Sigmoid colon (tissue), 6 donors: ENCODE measurements at regions not wholly inside any gene's neighbourhood (a gene's known extent, or its start where the extent isn't known, plus 50 kb on each side); places are given as distances from the start of the nearest gene placed in this dataset.

Experiments
- DNase-seq: peaks from one replicate; pipeline ENCODE4 v3.0.0-alpha.2; 2019
- H3K27ac ChIP-seq, 4 donors: fragments of 200-600 bp; sonication (generic); one replicate each; pipeline ENCODE4 v1.5.1; 2016 to 2019; ENCODE audit warnings: mild to moderate bottlenecking in 1 of 4
- H3K27me3 ChIP-seq, 3 donors: fragments of 200-600 bp; sonication (generic); one replicate each; pipeline ENCODE4 v1.5.1; 2019; ENCODE audit warnings: mild to moderate bottlenecking in 1 of 3
- H3K36me3 ChIP-seq, 4 donors: fragments of 200-600 bp; sonication (generic); one replicate each; pipeline ENCODE4 v1.5.1; 2016 to 2019
- H3K4me1 ChIP-seq, 4 donors: fragments of 200-600 bp; sonication (generic); one replicate each; pipeline ENCODE4 v1.5.1; 2017 to 2019
- H3K4me3 ChIP-seq, 4 donors: fragments of 200-600 bp; sonication (generic); one replicate each; pipeline ENCODE4 v1.5.1; 2017 to 2019; ENCODE audit warnings: mild to moderate bottlenecking in 2 of 4, moderate library complexity in 1 of 4
- H3K9me3 ChIP-seq, 4 donors: fragments of 200-600 bp in 3 of 4; sonication (generic) in 3 of 4; one replicate each; pipeline versions ENCODE4 v1.5.1 to v1.6.1; 2013 to 2019
- CTCF ChIP-seq, 4 experiments: fragments of 450-650 bp in 3 of 4; fragments of 200-600 bp in 1 of 4; IDR thresholded peaks; one replicate each; pipeline ENCODE4 v1.5.1; 2016 to 2019; ENCODE audit warnings: antibody characterized with exemption in 4 of 4, mild to moderate bottlenecking in 3 of 4, moderate library complexity in 2 of 4
- EP300 ChIP-seq, 4 donors: sonication (generic); formaldehyde crosslinking; IDR thresholded peaks; one replicate each; pipeline ENCODE4 v1.6.1; 2017; ENCODE audit warnings: antibody characterized with exemption in 4 of 4
- POLR2A ChIP-seq, 2 donors: fragments of 450-650 bp; IDR thresholded peaks; one replicate each; pipeline ENCODE4 v1.6.1; 2016; ENCODE audit warnings: antibody characterized with exemption in 2 of 2, mild to moderate bottlenecking in 2 of 2, moderate library complexity in 2 of 2
- POLR2AphosphoS5 ChIP-seq, 4 donors: sonication (generic); formaldehyde crosslinking; IDR thresholded peaks; one replicate each; pipeline ENCODE4 v1.6.1; 2017; ENCODE audit warnings: antibody characterized with exemption in 4 of 4
- WGBS, 2 donors: extraction: QIAGEN DNeasy Blood & Tissue Kit; methylation state at CpG; one replicate each; pipeline ENCODE4 v1.1.7; 2013; 5-methylcytosine and 5-hydroxymethylcytosine counted together
- intact Hi-C: fragments of 100-400 bp; cut with DNase I; formaldehyde crosslinking; loops from one replicate; pipeline ENCODE4 v1.15.1; 2023
- donor health status: healthy with polysubstance abuse.
- donor health status: healthy.

DNA sequence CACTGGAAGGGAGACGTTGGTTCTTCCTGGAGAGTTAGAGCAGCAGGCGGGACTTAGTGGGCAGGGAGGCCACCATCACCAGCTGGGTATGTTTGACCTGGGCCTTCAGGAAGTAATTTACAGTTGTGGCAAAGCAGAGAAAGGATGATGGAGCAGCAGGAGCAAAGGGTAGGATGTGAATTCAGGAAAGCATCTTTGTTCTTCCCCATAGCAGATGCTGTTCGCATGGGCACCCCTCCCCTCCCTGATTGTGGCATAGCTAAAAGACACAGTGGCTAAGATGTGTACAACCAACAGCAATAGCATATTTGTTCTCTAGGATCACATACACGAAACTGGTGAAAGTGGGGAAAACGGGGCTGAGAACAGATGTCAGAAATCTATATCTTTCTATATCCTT lies 56.3 kb upstream of the ITPRID1 start:
- TF ChIP-seq EP300 (IDR thresholded peaks at IDR 0.05) (no peak), POLR2AphosphoS5 (IDR thresholded peaks at IDR 0.05) (no peak), POLR2A (IDR thresholded peaks at IDR 0.05) (no peak)
- no peaks in the 10 kb centered on the region for H3K36me3 ChIP-seq
- H3K4me1 ChIP-seq, result no peaks in the 10 kb centered on the region
- no peak overlapping the region for H3K4me3 ChIP-seq
- no peak for DNase-seq
- no peaks in the 10 kb centered on the region for H3K9me3 ChIP-seq
- WGBS, 2 donors, result 73 to 80% methylated on average over 5 of the region's 5 CpGs
- intact Hi-C loops, result no loop called here
- H3K27ac ChIP-seq, result no peak overlapping the region
- H3K27me3 ChIP-seq, result no peaks in the 10 kb centered on the region

DNA sequence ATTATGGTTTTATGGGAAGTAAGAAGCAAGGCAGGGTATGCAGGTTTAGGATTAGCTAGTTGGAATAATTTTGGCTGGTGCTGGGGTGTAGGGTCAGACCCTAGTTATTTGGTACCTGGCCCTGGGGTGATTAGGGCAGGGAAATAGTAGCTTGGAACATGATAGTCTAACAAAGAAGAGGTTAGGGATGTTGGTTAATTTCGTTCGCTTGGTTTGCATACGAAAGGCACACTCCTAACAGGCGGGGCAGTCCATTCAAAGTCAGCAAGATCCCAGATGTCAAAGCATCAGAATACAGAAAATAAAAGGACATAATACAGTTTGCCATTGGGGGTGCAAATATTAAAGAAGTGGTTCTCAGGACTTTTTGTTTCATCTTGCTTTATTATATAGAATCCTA lies 55.7 kb upstream of the ITPRID1 start:
- DNase-seq, result no peak
- H3K36me3 ChIP-seq, result no peaks in the 10 kb centered on the region
- 88 to 90% methylated on average over 4 of the region's 4 CpGs for WGBS, 2 donors
- H3K27me3 ChIP-seq, result no peaks in the 10 kb centered on the region
- TF ChIP-seq CTCF (IDR thresholded peaks at IDR 0.05) (no peak), POLR2AphosphoS5 (IDR thresholded peaks at IDR 0.05) (no peak), EP300 (IDR thresholded peaks at IDR 0.05) (no peak), POLR2A (IDR thresholded peaks at IDR 0.05) (no peak)
- H3K9me3 ChIP-seq, result no peaks in the 10 kb centered on the region
- H3K4me3 ChIP-seq, result no peak overlapping the region
- H3K27ac ChIP-seq, result no peak overlapping the region
- no peaks in the 10 kb centered on the region for H3K4me1 ChIP-seq
- intact Hi-C loops, result no loop called here

DNA sequence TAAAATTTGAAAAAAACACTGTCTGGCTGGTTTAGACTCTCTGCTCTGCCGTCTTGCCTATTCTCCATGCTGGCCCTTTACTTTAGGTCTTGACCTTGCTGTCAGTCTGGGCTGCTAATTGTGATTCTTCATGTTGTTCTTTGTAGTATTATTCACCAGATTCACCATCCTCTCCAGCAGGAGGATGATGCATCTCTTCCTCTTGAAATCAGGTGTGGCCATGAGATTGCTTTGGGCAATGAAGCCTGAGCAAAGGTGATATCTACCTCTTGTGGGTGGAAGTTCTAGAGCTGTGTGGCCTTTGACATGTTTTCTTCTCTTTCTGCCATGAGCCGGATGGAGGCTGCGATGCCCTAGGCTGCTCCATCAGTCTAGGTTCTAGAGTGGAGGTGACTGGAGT lies 51.3 kb upstream of the ITPRID1 start:
- H3K4me3 ChIP-seq, result no peak overlapping the region
- TF ChIP-seq CTCF (IDR thresholded peaks at IDR 0.05), result no peak
- no peak for TF ChIP-seq EP300 (IDR thresholded peaks at IDR 0.05)
- no peak for TF ChIP-seq POLR2AphosphoS5 (IDR thresholded peaks at IDR 0.05)
- no peak for TF ChIP-seq POLR2A (IDR thresholded peaks at IDR 0.05)
- H3K36me3 ChIP-seq, result no peaks in the 10 kb centered on the region
- no peaks in the 10 kb centered on the region for H3K9me3 ChIP-seq
- WGBS, 2 donors, result 90 to 93% methylated on average over 3 of the region's 3 CpGs
- no peak for DNase-seq
- H3K4me1 ChIP-seq, result no peaks in the 10 kb centered on the region
- intact Hi-C loops, result no loop called here
- no peaks in the 10 kb centered on the region for H3K27me3 ChIP-seq
- no peak overlapping the region for H3K27ac ChIP-seq
